DLD1 (cell line): ENCODE measurements at regions not wholly inside any gene's neighbourhood (a gene's known extent, or its start where the extent isn't known, plus 50 kb on each side); places are given as distances from the start of the nearest gene placed in this dataset.

Experiments
- in situ Hi-C: cut with HindIII; loops from 2 replicates; pipeline ENCODE4 v1.10.0; 2017; ENCODE audit warnings: low sequenced_read_pairs

GRCh38 chr10:131698986-131699385 lies 201.8 kb upstream of the PPP2R2D start:
- in situ Hi-C loops, result no loop called here

GRCh38 chr10:131700032-131700431 lies 200.8 kb upstream of the PPP2R2D start:
- in situ Hi-C loops, result no loop called here

GRCh38 chr10:131700506-131700905 lies 200.3 kb upstream of the PPP2R2D start:
- in situ Hi-C loops, result no loop called here

- in situ Hi-C loops, result no loop called here
These were observed 199.5 kb upstream of the PPP2R2D start for GRCh38 chr10:131701131-131701947.

- in situ Hi-C loops, result no loop called here
These were observed 198.1 kb upstream of the PPP2R2D start for GRCh38 chr10:131702531-131703356.

- in situ Hi-C loops, result no loop called here
These were observed 197.3 kb upstream of the PPP2R2D start for GRCh38 chr10:131703541-131703940.

- in situ Hi-C loops, result no loop called here
These were observed 196.9 kb upstream of the PPP2R2D start for GRCh38 chr10:131703941-131704340.

GRCh38 chr10:131706476-131706875 lies 194.3 kb upstream of the PPP2R2D start:
- in situ Hi-C loops, result no loop called here

- in situ Hi-C loops, result no loop called here
These were observed 193.9 kb upstream of the PPP2R2D start for GRCh38 chr10:131706952-131707351.

GRCh38 chr10:131708225-131708880 lies 192.5 kb upstream of the PPP2R2D start:
- in situ Hi-C loops, result no loop called here

- in situ Hi-C loops, result no loop called here
These were observed 190.5 kb upstream of the PPP2R2D start for GRCh38 chr10:131710142-131710861.

- in situ Hi-C loops, result no loop called here
These were observed 178.7 kb upstream of the PPP2R2D start for GRCh38 chr10:131722121-131722520.

GRCh38 chr10:131722525-131723264 lies 178.1 kb upstream of the PPP2R2D start:
- in situ Hi-C loops, result no loop called here

GRCh38 chr10:131723297-131724168 lies 177.3 kb upstream of the PPP2R2D start:
- in situ Hi-C loops, result no loop called here

- in situ Hi-C loops, result no loop called here
These were observed 176.7 kb upstream of the PPP2R2D start for GRCh38 chr10:131724169-131724545.

GRCh38 chr10:131724891-131725580 lies 175.8 kb upstream of the PPP2R2D start:
- in situ Hi-C loops, result loop anchor here (25.0 kb wide), 1 partner anchor 88 kb away; no protein-coding TSS in a partner anchor

- in situ Hi-C loops, result loop anchor here (25.0 kb wide), 1 partner anchor 88 kb away; no protein-coding TSS in a partner anchor
These were observed 175.2 kb upstream of the PPP2R2D start for GRCh38 chr10:131725581-131726069.
